Spleen (tissue), 7 donors: ENCODE measurements at regions not wholly inside any gene's neighbourhood (a gene's known extent, or its start where the extent isn't known, plus 50 kb on each side); places are given as distances from the start of the nearest gene placed in this dataset.

ENCODE experiments used
- CTCF ChIP-seq, 11 experiments: fragments of 200-600 bp in 7 of 11; fragments of 450-650 bp in 4 of 11; sonication (generic) in 4 of 11; IDR thresholded peaks in 8 of 11; conservative IDR thresholded peaks in 3 of 11; 1 replicate in 7 of 11; 2 replicates in 4 of 11; pipeline versions ENCODE4 v1.4.0 to v1.8.0; 2016 to 2021; ENCODE audit warnings: antibody characterized with exemption in 11 of 11, inconsistent platforms in 4 of 11, mild to moderate bottlenecking in 1 of 11
- POLR2A ChIP-seq, 3 donors: fragments of 450-650 bp; IDR thresholded peaks; one replicate each; pipeline ENCODE4 v1.5.1; 2017; ENCODE audit warnings: antibody characterized with exemption in 3 of 3, mild to moderate bottlenecking in 1 of 3
- POLR2AphosphoS5 ChIP-seq, 3 donors: sonication (generic); formaldehyde crosslinking; IDR thresholded peaks; one replicate each; pipeline ENCODE4 v1.5.1; 2017; ENCODE audit warnings: antibody characterized with exemption in 3 of 3
- donor health status: DM: no; HTN: no; CAD: no; lungs with moderate emphysema.
- donor health status: DM: no; HTN: no; CAD: no.
- donor health status: DM: no; HTN: no; CAD: no.

DNA sequence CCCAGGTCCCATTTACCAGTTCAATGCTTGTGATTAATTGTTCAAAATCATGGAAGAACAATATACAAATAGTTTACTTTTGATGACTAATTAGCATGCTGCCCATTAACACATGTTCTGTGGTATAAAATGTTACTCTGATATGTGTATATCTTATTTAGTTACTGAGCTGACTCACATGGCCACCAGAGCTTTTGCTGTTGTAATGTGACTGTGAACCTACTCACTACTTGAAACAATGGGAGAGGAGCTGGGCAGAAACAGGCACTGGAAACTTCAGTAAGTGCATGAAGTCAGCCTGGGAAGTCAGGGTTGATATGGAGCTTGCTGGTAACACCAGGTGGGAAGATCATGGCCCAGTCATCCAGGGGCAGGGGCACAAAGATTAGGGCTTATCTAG is 72.7 kb upstream of the MAD2L1 start:
- TF ChIP-seq POLR2A (IDR thresholded peaks at IDR 0.05) (no peak), CTCF (IDR thresholded peaks at IDR 0.05 in 8 of 11, conservative IDR thresholded peaks at IDR 0.05 in 3 of 11) (no peak), POLR2AphosphoS5 (IDR thresholded peaks at IDR 0.05) (no peak)
